SK-N-SH (cell line): ENCODE measurements at regions not wholly inside any gene's neighbourhood (a gene's known extent, or its start where the extent isn't known, plus 50 kb on each side); places are given as distances from the start of the nearest gene placed in this dataset.

ENCODE experiments used
- CTCF ChIA-PET: fragments of 300-600, 350-600 bp; formaldehyde crosslinking; extraction: SDS; loops from one replicate; lab custom pipeline; 2021; lab: Yijun Ruan, JAX
- POLR2A ChIA-PET: fragments of 350-600 bp; sonication (Branson Sonifier 250); formaldehyde crosslinking; extraction: SDS; loops from one replicate; lab custom pipeline; 2020; ENCODE audit warnings: antibody characterized with exemption, inconsistent platforms; lab: Yijun Ruan, JAX
- DNase-seq: peaks from one replicate; pipeline ENCODE4 v3.0.0; 2012
- H2AFZ ChIP-seq: fragments of 200-600 bp; sonication (generic); 2 replicates; pipeline ENCODE4 v1.8.1; 2016; ENCODE audit warnings: antibody characterized with exemption, mild to moderate bottlenecking, low read depth
- H3F3A ChIP-seq: fragments of 200-600 bp; sonication (generic); replicated peaks from 2 replicates; pipeline ENCODE3; 2016; ENCODE audit warnings: antibody characterized with exemption, mild to moderate bottlenecking; ENCODE audit not compliant: insufficient read depth
- H3K27ac ChIP-seq, 2 experiments: fragments of 200-500 bp in 1 of 2; fragments of 200-600 bp in 1 of 2; sonication (Bioruptor generic) in 1 of 2; sonication (generic), shearing (Covaris generic) in 1 of 2; 2 replicates each; pipeline versions ENCODE4 v1.5.1 to v1.6.1; 2014 to 2016; ENCODE audit warnings: low read depth in 2 of 2, inconsistent platforms in 1 of 2, low read length in 1 of 2, mild to moderate bottlenecking in 1 of 2, mixed read lengths in 1 of 2
- H3K27me3 ChIP-seq: fragments of 200-600 bp; sonication (generic), shearing (Covaris generic); 2 replicates; pipeline ENCODE4 v1.6.1; 2016; ENCODE audit warnings: mixed run types; ENCODE audit not compliant: insufficient read depth
- H3K36me3 ChIP-seq, 2 experiments: fragments of 200-500 bp in 1 of 2; fragments of 200-600 bp in 1 of 2; sonication (Bioruptor generic) in 1 of 2; sonication (generic) in 1 of 2; replicated peaks in 1 of 2; 2 replicates each; pipeline versions ENCODE3 to v1.5.1; 2014 to 2016; ENCODE audit warnings: low read length in 1 of 2, mild to moderate bottlenecking in 1 of 2; ENCODE audit not compliant: insufficient read depth in 2 of 2, control insufficient read depth in 1 of 2
- H3K4me1 ChIP-seq, 2 experiments: fragments of 200-500 bp in 1 of 2; fragments of 200-600 bp in 1 of 2; sonication (Bioruptor generic) in 1 of 2; sonication (generic), shearing (Covaris generic) in 1 of 2; 2 replicates each; pipeline versions ENCODE4 v1.5.1 to v1.6.1; 2014 to 2016; ENCODE audit warnings: low read depth in 1 of 2, low read length in 1 of 2, mixed run types in 1 of 2; ENCODE audit not compliant: insufficient read depth in 2 of 2, control insufficient read depth in 1 of 2
- H3K4me2 ChIP-seq: fragments of 200-600 bp; sonication (generic), shearing (Covaris generic); 2 replicates; pipeline ENCODE4 v1.6.1; 2017; ENCODE audit warnings: mixed run types
- H3K4me3 ChIP-seq, 2 experiments: fragments of 200-500 bp in 1 of 2; fragments of 200-600 bp in 1 of 2; sonication (Bioruptor generic) in 1 of 2; sonication (generic), shearing (Covaris generic) in 1 of 2; 2 replicates each; pipeline versions ENCODE4 v1.5.1 to v1.8.1; 2014 to 2016; ENCODE audit warnings: low read depth in 2 of 2, inconsistent platforms in 1 of 2, low read length in 1 of 2, mild to moderate bottlenecking in 1 of 2, mixed read lengths in 1 of 2, moderate library complexity in 1 of 2
- H3K79me2 ChIP-seq: fragments of 200-600 bp; sonication (generic); 2 replicates; pipeline ENCODE4 v1.8.1; 2017; ENCODE audit warnings: mild to moderate bottlenecking; ENCODE audit not compliant: insufficient read depth
- H3K9ac ChIP-seq: fragments of 200-600 bp; sonication (generic); 2 replicates; pipeline ENCODE4 v1.6.1; 2017; ENCODE audit warnings: mixed run types
- H3K9me2 ChIP-seq: fragments of 200-600 bp; sonication (generic); 2 replicates; pipeline ENCODE4 v1.6.1; 2017; ENCODE audit warnings: mixed run types
- H3K9me3 ChIP-seq: fragments of 200-600 bp; sonication (generic); 2 replicates; pipeline ENCODE4 v1.6.1; 2017; ENCODE audit warnings: mixed run types, mild to moderate bottlenecking, moderate library complexity
- H4K20me1 ChIP-seq: fragments of 200-600 bp; sonication (generic); 2 replicates; pipeline ENCODE4 v1.6.1; 2017; ENCODE audit warnings: mild to moderate bottlenecking, mixed run types; ENCODE audit not compliant: insufficient read depth
- GABPA ChIP-seq: IDR thresholded peaks from 2 replicates; pipeline ENCODE4 v1.4.0; 2012; ENCODE audit warnings: low read depth, mild to moderate bottlenecking
- GATA2 ChIP-seq: sonication (generic); formaldehyde crosslinking; IDR thresholded peaks from 2 replicates; pipeline ENCODE4 v1.5.0; 2020; ENCODE audit warnings: mild to moderate bottlenecking, missing genetic modification reagents
- IRF3 ChIP-seq: fragments of 150-350 bp; IDR thresholded peaks from 2 replicates; pipeline ENCODE4 v1.6.1; 2016; ENCODE audit warnings: mild to moderate bottlenecking, low read depth, low read length
- JUND ChIP-seq: IDR thresholded peaks from 2 replicates; pipeline ENCODE4 v1.4.0; 2012
- MXI1 ChIP-seq: IDR thresholded peaks from 2 replicates; pipeline ENCODE4 v1.6.1; 2012; ENCODE audit warnings: mild to moderate bottlenecking, low read depth, low read length, improper control_type of control experiment
- NFIC ChIP-seq: IDR thresholded peaks from 2 replicates; pipeline ENCODE4 v1.4.0; 2012; ENCODE audit warnings: borderline replicate concordance
- PBX3 ChIP-seq: IDR thresholded peaks from 2 replicates; pipeline ENCODE4; 2012
- RXRA ChIP-seq: IDR thresholded peaks from 2 replicates; pipeline ENCODE4 v1.4.0; 2012; ENCODE audit warnings: low read depth, mild to moderate bottlenecking, borderline replicate concordance
- SMC3 ChIP-seq: IDR thresholded peaks from 2 replicates; pipeline ENCODE4 v1.6.1; 2012; ENCODE audit warnings: low read depth, low read length, improper control_type of control experiment
- TEAD4 ChIP-seq: IDR thresholded peaks from 2 replicates; pipeline ENCODE4 v1.4.0; 2012; ENCODE audit warnings: mild to moderate bottlenecking, borderline replicate concordance; ENCODE audit not compliant: insufficient read depth
- USF2 ChIP-seq: fragments of 150-350 bp; IDR thresholded peaks from 2 replicates; pipeline ENCODE4 v1.6.1; 2017; ENCODE audit warnings: antibody characterized with exemption, low read length, low read depth, borderline replicate concordance
- ZBTB33 ChIP-seq: IDR thresholded peaks from 2 replicates; pipeline ENCODE4 v1.4.0; 2012; ENCODE audit warnings: low read depth, borderline replicate concordance
- WGBS: methylation state at CpG from one replicate; pipeline ENCODE4 v1.1.6; 2017; ENCODE audit warnings: low lambda C conversion rate; 5-methylcytosine and 5-hydroxymethylcytosine counted together

- Histone ChIP-seq H4K20me1 (no peaks in the 10 kb centered on the region), H3K9me3 (no peaks in the 10 kb centered on the region), H3K79me2 (no peaks in the 10 kb centered on the region), H3K4me2 (no peak overlapping the region), H3K9me2 (no peaks in the 10 kb centered on the region), H3K9ac (no peak overlapping the region), H3K27ac (no peak overlapping the region), H3K36me3 (no peaks in the 10 kb centered on the region), H3K4me1 (peaks cover 0 to 6% of the 10 kb centered on the region in 2 experiments; a peak in 2 of 4 replicates), H3F3A (no peaks in the 10 kb centered on the region), H3K27me3 (no peaks in the 10 kb centered on the region), H3K4me3 (no peak overlapping the region), H2AFZ (no peak overlapping the region)
- POLR2A ChIA-PET, result no interaction called here
- WGBS, result 68% methylated on average over 4 of the region's 4 CpGs
- DNase-seq, result no peak
- CTCF ChIA-PET, result interaction anchor here (0.6 to 23.9 kb wide), 4 partner anchors 8 to 1526 kb away, joined by 3 to 636 read pairs (median 16); no protein-coding TSS in a partner anchor
- TF ChIP-seq USF2 (no peak), GABPA (no peak)
These were observed 301.4 kb upstream of the SYT4 start for GRCh38 chr18:43578706-43579105.

GRCh38 chr18:43581936-43582519, 304.7 kb upstream of the SYT4 start:
- Histone ChIP-seq H3K4me3 (no peak overlapping the region), H3K36me3 (no peaks in the 10 kb centered on the region), H3K27me3 (no peaks in the 10 kb centered on the region), H3K79me2 (no peaks in the 10 kb centered on the region), H4K20me1 (no peaks in the 10 kb centered on the region), H3K27ac (no peak overlapping the region), H3K9me3 (no peaks in the 10 kb centered on the region), H3K4me1 (no peaks in the 10 kb centered on the region; a peak in 1 of 4 replicates), H2AFZ (no peak overlapping the region), H3K9ac (no peak overlapping the region), H3K9me2 (0 out of 2 replicates have a peak, but pooled peaks cover 3% of the 10 kb centered on the region), H3K4me2 (no peak overlapping the region), H3F3A (no peaks in the 10 kb centered on the region)
- ChIA-PET CTCF (interaction anchor here (0.8 to 23.9 kb wide), 6 partner anchors 11 to 1554 kb away, joined by 3 to 636 read pairs (median 4); no protein-coding TSS in a partner anchor), POLR2A (no interaction called here)
- WGBS, result 48% methylated on average over 2 of the region's 2 CpGs
- no peak for DNase-seq
- TF ChIP-seq JUND (no peak), SMC3 (no peak), IRF3 (no peak), RXRA (no peak), ZBTB33 (no peak), GABPA (no peak), MXI1 (no peak), GATA2 (no peak), PBX3 (no peak), NFIC (no peak), TEAD4 (no peak)
